Thyroid gland (tissue), 4 donors: ENCODE measurements at regions not wholly inside any gene's neighbourhood (a gene's known extent, or its start where the extent isn't known, plus 50 kb on each side); places are given as distances from the start of the nearest gene placed in this dataset.

Experiments
- POLR2A ChIP-seq, 2 donors: fragments of 450-650 bp; IDR thresholded peaks; one replicate each; pipeline ENCODE4 v1.6.1; 2017; ENCODE audit warnings: antibody characterized with exemption in 2 of 2, mild to moderate bottlenecking in 2 of 2, moderate library complexity in 1 of 2
- TF ChIP-seq, protein P1 (sequence below), 6 experiments: fragments of 200-600 bp in 3 of 6; fragments of 450-650 bp in 3 of 6; sonication (generic) in 3 of 6; IDR thresholded peaks; one replicate each; pipeline ENCODE4 v1.5.1; 2016 to 2019; ENCODE audit warnings: antibody characterized with exemption in 6 of 6, mild to moderate bottlenecking in 2 of 6, inconsistent platforms in 1 of 6, moderate library complexity in 1 of 6

DNA sequence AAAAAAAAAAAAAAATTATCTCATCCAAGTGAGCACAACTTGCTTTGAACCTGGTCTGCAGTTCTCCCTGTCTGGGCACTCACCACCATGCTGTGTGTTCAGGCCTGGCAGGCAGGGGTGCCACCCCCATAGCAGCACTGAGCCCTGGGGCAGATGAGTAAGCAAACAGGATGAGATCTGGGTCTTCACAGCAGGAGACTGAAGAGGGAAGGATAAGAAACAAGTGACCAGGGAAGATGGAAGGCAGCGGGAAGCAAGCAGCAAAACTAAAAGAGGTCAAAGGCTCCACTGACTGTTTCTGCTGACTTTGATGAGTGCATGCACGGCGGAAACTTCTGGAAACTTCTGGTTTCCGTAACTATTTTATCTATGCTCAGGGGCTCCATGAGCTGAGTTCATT is 133.5 kb upstream of the SOD1 start:
- TF ChIP-seq, protein P1, sequence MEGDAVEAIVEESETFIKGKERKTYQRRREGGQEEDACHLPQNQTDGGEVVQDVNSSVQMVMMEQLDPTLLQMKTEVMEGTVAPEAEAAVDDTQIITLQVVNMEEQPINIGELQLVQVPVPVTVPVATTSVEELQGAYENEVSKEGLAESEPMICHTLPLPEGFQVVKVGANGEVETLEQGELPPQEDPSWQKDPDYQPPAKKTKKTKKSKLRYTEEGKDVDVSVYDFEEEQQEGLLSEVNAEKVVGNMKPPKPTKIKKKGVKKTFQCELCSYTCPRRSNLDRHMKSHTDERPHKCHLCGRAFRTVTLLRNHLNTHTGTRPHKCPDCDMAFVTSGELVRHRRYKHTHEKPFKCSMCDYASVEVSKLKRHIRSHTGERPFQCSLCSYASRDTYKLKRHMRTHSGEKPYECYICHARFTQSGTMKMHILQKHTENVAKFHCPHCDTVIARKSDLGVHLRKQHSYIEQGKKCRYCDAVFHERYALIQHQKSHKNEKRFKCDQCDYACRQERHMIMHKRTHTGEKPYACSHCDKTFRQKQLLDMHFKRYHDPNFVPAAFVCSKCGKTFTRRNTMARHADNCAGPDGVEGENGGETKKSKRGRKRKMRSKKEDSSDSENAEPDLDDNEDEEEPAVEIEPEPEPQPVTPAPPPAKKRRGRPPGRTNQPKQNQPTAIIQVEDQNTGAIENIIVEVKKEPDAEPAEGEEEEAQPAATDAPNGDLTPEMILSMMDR (IDR thresholded peaks at IDR 0.05): no peak
- no peak for TF ChIP-seq POLR2A (IDR thresholded peaks at IDR 0.05)
